ENCODE measurements at regions not wholly inside any gene's neighbourhood (a gene's known extent, or its start where the extent isn't known, plus 50 kb on each side); places are given as distances from the start of the nearest gene placed in this dataset.

DNA sequence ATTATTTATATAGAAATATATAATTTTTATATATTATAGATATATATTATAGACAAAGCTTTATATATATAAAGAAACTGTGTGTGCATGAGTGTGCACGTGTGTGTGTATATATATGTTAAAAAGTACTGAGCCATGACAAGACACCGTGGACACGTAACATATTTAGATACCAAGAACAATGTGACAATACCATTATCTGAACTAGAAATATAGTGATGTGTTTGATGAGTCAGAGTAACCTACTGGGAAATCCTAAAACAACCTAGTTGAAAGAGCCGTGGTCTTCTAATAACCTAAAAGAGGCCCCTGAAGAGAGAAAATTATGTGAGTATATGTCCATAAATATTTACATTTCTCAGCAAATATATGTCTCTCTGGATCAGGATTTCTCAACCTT, 50.7 kb upstream of the ITGB8 start:
- H3K4me3 ChIP-seq (ENCODE audit: low read depth, low read length) = no peak overlapping the region
- TF ChIP-seq, protein P1, sequence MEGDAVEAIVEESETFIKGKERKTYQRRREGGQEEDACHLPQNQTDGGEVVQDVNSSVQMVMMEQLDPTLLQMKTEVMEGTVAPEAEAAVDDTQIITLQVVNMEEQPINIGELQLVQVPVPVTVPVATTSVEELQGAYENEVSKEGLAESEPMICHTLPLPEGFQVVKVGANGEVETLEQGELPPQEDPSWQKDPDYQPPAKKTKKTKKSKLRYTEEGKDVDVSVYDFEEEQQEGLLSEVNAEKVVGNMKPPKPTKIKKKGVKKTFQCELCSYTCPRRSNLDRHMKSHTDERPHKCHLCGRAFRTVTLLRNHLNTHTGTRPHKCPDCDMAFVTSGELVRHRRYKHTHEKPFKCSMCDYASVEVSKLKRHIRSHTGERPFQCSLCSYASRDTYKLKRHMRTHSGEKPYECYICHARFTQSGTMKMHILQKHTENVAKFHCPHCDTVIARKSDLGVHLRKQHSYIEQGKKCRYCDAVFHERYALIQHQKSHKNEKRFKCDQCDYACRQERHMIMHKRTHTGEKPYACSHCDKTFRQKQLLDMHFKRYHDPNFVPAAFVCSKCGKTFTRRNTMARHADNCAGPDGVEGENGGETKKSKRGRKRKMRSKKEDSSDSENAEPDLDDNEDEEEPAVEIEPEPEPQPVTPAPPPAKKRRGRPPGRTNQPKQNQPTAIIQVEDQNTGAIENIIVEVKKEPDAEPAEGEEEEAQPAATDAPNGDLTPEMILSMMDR (IDR thresholded peaks at IDR 0.05; ENCODE audit: low read depth, low read length, missing control alignments) = no peak
- no peak for DNase-seq (ENCODE audit: low read depth)

DNA sequence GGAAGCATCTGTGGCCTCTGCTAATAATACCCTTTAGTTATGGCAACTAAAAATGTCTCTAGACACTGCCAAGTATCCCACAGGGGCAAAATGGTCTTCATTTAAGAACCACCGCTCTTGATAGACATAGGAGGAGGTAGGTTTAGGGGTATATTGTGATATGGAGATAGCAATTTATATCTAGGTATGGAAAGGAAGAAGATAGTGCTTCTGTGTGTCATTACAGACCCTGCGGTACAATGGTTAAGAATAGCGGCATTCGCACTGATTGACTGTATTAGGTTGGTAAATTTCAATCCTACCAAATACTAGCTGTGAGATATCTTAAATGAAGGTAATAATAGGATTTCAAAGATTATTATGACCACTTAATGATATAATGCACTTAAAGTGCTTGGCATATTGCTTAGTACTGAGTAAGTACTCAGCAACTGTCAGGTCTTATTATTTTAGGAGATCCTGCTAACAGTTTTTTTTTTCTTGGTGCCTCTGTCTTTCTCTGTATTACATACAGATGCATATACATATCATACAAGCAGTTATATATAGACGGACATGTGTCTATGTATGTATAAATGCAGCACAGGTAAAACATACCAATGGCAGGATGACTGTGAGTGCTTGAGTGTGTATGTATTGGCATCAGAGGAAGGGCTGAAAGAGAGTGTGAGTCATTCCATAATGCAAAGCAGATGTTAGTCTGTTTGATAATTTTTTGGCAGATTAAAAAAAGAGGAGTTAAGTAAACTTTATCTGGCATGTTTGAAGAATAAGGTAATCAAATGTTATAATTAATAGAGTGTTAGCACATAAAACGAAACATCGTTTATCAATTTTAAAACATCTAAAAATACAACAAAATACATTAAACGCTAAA, 50.0 kb upstream of the ITGB8 start:
- TF ChIP-seq, protein P1 (IDR thresholded peaks at IDR 0.05; ENCODE audit: low read depth, low read length, missing control alignments) = no peak
- DNase-seq (ENCODE audit: low read depth) = no peak

More for the DNA sequence above, 50.0 kb upstream of the ITGB8 start:
- no peak overlapping the region for H3K4me3 ChIP-seq (ENCODE audit: low read depth, low read length)

All from GM12864 (cell line).